ENCODE measurements at regions not wholly inside any gene's neighbourhood (a gene's known extent, or its start where the extent isn't known, plus 50 kb on each side); places are given as distances from the start of the nearest gene placed in this dataset.

- no peak for DNase-seq (ENCODE audit: low read depth)
Measured at GRCh38 chr11:129266536-129266935, 74.4 kb upstream of the ARHGAP32 start.

- DNase-seq (ENCODE audit: low read depth): no peak
Measured at GRCh38 chr11:129265125-129265788, 73.1 kb upstream of the ARHGAP32 start.

GRCh38 chr11:129264114-129264513 is 72.0 kb upstream of the ARHGAP32 start:
- no peak for DNase-seq (ENCODE audit: low read depth)

GRCh38 chr11:129260750-129261149 is 68.6 kb upstream of the ARHGAP32 start:
- DNase-seq (ENCODE audit: low read depth): no peak

GRCh38 chr11:129259931-129260348 is 67.8 kb upstream of the ARHGAP32 start:
- no peak for DNase-seq (ENCODE audit: low read depth)

- no peak for DNase-seq (ENCODE audit: low read depth)
Measured at GRCh38 chr11:129258205-129258604, 66.1 kb upstream of the ARHGAP32 start.

- no peak for DNase-seq (ENCODE audit: low read depth)
Measured at GRCh38 chr11:129257512-129257911, 65.4 kb upstream of the ARHGAP32 start.

GRCh38 chr11:129252621-129253020 is 60.5 kb upstream of the ARHGAP32 start:
- no peak for DNase-seq (ENCODE audit: low read depth)

GRCh38 chr11:129251067-129251466 is 58.9 kb upstream of the ARHGAP32 start:
- no peak for DNase-seq (ENCODE audit: low read depth)

- no peak for DNase-seq (ENCODE audit: low read depth)
Measured at GRCh38 chr11:129249923-129250322, 57.8 kb upstream of the ARHGAP32 start.

- DNase-seq (ENCODE audit: low read depth): no peak
Measured at GRCh38 chr11:129249351-129249750, 57.2 kb upstream of the ARHGAP32 start.

- DNase-seq (ENCODE audit: low read depth): no peak
Measured at GRCh38 chr11:129248618-129249017, 56.5 kb upstream of the ARHGAP32 start.

GRCh38 chr11:129247135-129247534 is 55.0 kb upstream of the ARHGAP32 start:
- no peak for DNase-seq (ENCODE audit: low read depth)

- no peak for DNase-seq (ENCODE audit: low read depth)
Measured at GRCh38 chr11:129242855-129243254, 50.7 kb upstream of the ARHGAP32 start.
